H1 (cell line): ENCODE measurements at regions not wholly inside any gene's neighbourhood (a gene's known extent, or its start where the extent isn't known, plus 50 kb on each side); places are given as distances from the start of the nearest gene placed in this dataset.

Source experiments
- GABPA ChIP-seq: IDR thresholded peaks from 2 replicates; pipeline ENCODE4 v1.6.1; 2011; ENCODE audit warnings: mild to moderate bottlenecking, low read length, moderate library complexity, borderline replicate concordance; ENCODE audit not compliant: insufficient read depth
- JUN ChIP-seq: IDR thresholded peaks from 2 replicates; pipeline ENCODE4 v1.6.1; 2011; ENCODE audit warnings: low read depth, mild to moderate bottlenecking, improper control_type of control experiment, low read length
- NRF1 ChIP-seq: IDR thresholded peaks from 2 replicates; pipeline ENCODE4 v1.6.1; 2011; ENCODE audit warnings: mild to moderate bottlenecking, low read depth, low read length, improper control_type of control experiment
- POLR2AphosphoS5 ChIP-seq: IDR thresholded peaks from 2 replicates; pipeline ENCODE4 v1.6.1; 2011; ENCODE audit warnings: low read depth, low read length
- ZNF274 ChIP-seq: IDR thresholded peaks from 2 replicates; pipeline ENCODE4 v1.7.0; 2012; ENCODE audit warnings: low read length, borderline replicate concordance; ENCODE audit errors: extremely low read depth
- TF ChIP-seq, protein P1 (sequence below), 3 experiments: IDR thresholded peaks; 1 replicate in 2 of 3; 2 replicates in 1 of 3; pipeline versions ENCODE4 v1.5.1 to v1.6.1; 2011; ENCODE audit warnings: low read length in 3 of 3, mild to moderate bottlenecking in 3 of 3, inconsistent platforms in 2 of 3, low read depth in 1 of 3, moderate library complexity in 1 of 3; ENCODE audit not compliant: insufficient read depth in 1 of 3; ENCODE audit errors: control extremely low read depth in 1 of 3

DNA sequence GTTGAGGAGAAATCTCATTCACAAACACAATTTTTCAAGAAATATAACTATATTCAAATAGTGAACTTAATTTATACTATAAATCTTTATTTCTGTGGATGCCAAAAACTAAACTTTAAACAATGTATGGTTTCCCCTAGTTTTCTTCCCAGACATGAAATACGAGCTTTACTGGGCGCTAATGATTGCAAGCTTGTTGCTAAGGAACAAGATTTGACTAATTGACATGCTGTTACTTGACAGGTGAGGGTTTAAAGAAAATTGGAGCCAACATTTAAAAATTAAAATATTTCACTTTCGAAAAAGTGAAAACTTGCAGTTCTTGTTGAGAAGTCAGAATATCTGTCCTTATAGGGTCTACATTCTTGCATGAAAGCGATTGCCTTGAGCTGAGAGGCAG, 381.0 kb downstream of the MEIS1 start:
- TF ChIP-seq JUN = no peak
- TF ChIP-seq ZNF274 = no peak
- no peak for TF ChIP-seq GABPA
- no peak for TF ChIP-seq NRF1
- TF ChIP-seq, protein P1, sequence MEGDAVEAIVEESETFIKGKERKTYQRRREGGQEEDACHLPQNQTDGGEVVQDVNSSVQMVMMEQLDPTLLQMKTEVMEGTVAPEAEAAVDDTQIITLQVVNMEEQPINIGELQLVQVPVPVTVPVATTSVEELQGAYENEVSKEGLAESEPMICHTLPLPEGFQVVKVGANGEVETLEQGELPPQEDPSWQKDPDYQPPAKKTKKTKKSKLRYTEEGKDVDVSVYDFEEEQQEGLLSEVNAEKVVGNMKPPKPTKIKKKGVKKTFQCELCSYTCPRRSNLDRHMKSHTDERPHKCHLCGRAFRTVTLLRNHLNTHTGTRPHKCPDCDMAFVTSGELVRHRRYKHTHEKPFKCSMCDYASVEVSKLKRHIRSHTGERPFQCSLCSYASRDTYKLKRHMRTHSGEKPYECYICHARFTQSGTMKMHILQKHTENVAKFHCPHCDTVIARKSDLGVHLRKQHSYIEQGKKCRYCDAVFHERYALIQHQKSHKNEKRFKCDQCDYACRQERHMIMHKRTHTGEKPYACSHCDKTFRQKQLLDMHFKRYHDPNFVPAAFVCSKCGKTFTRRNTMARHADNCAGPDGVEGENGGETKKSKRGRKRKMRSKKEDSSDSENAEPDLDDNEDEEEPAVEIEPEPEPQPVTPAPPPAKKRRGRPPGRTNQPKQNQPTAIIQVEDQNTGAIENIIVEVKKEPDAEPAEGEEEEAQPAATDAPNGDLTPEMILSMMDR (IDR thresholded peaks at IDR 0.05; ENCODE audit: control extremely low read depth in 1 of 3, insufficient read depth in 1 of 3, low read depth in 1 of 3, low read length in 3 of 3) = no peak
- TF ChIP-seq POLR2AphosphoS5 = no peak
